ENCODE measurements at regions not wholly inside any gene's neighbourhood (a gene's known extent, or its start where the extent isn't known, plus 50 kb on each side); places are given as distances from the start of the nearest gene placed in this dataset.

DNA sequence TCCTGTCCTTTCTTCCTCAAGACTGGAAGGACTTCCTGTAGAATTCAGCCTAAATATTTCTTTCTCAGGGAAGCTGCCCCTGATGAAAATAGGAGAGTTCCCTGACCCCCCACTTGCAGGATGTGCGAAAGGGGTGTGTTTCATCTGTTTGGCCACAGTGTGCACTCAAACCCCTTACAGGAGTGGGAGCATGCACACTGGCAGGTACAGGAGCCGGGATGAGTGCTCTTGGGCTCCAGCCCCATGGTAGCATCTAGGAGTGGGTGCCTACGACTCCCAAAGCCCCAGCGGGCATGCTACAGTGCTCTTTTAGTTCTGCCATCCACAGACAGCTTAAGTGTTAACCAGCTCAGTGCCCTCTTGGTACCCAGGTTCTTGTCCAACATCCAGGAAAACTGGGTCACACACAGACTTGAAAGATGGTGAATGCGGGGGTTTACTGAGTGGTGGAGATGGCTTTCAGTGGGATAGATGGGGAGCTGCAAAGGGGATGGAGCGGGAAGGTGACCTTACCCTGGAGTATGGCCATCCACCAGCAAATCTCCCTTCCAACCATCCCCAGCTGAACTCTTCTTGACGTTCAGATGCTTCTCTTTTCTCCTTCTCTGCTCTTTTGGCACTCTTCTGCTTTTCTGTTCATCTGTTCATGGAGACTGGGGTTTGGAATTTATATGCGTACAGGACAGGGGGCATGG lies 295.0 kb upstream of the NCKAP5 start:
- no peaks in the 10 kb centered on the region for H3K4me1 ChIP-seq
- peaks cover 0 to 8% (median 0%) of the 10 kb centered on the region in 4 donors for H3K27me3 ChIP-seq
- no peak overlapping the region for H3K27ac ChIP-seq (replicated peaks in 1 of 4)
- H3K4me3 ChIP-seq, result no peak overlapping the region
- DNase-seq (ENCODE audit: extremely low spot score), result peak; percentile 90
- intact Hi-C loops (cut with DNase I), result no loop called here
- 88% methylated on average over 8 of the region's 8 CpGs for WGBS
- no peaks in the 10 kb centered on the region for H3K9me3 ChIP-seq
- H3K36me3 ChIP-seq, result no peaks in the 10 kb centered on the region
- TF ChIP-seq, protein P1, sequence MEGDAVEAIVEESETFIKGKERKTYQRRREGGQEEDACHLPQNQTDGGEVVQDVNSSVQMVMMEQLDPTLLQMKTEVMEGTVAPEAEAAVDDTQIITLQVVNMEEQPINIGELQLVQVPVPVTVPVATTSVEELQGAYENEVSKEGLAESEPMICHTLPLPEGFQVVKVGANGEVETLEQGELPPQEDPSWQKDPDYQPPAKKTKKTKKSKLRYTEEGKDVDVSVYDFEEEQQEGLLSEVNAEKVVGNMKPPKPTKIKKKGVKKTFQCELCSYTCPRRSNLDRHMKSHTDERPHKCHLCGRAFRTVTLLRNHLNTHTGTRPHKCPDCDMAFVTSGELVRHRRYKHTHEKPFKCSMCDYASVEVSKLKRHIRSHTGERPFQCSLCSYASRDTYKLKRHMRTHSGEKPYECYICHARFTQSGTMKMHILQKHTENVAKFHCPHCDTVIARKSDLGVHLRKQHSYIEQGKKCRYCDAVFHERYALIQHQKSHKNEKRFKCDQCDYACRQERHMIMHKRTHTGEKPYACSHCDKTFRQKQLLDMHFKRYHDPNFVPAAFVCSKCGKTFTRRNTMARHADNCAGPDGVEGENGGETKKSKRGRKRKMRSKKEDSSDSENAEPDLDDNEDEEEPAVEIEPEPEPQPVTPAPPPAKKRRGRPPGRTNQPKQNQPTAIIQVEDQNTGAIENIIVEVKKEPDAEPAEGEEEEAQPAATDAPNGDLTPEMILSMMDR (IDR thresholded peaks at IDR 0.05), result no peak
- TF ChIP-seq EP300 (IDR thresholded peaks at IDR 0.05), result no peak
- TF ChIP-seq POLR2A (IDR thresholded peaks at IDR 0.05; ENCODE audit: low read depth), result no peak
- no peak for TF ChIP-seq POLR2AphosphoS5 (IDR thresholded peaks at IDR 0.05)

DNA sequence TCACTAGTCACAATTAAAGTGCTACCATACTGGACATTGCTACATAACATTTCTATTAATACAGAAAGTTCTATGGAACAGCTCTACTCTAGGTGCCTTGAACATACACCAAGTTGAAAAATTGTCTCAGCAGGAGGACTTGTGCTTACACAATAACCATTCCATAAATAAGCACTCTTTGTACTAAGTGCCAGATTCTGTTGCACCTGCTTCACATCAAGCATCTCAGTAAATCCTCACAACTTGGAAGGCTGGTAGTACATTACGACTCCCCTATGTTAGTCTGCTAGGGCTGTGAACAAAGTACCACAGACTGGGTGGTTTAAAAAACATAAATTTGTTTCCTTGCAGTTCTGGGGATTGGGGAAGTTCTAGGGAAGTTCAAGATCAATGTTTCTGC lies 296.9 kb upstream of the NCKAP5 start:
- H3K27ac ChIP-seq (replicated peaks in 1 of 4), result no peak overlapping the region
- 76% methylated on average over 1 of the region's 1 CpG for WGBS
- no peak overlapping the region for H3K4me3 ChIP-seq
- intact Hi-C loops (cut with DNase I), result no loop called here
- no peaks in the 10 kb centered on the region for H3K36me3 ChIP-seq
- H3K27me3 ChIP-seq, result peaks cover 0 to 8% (median 0%) of the 10 kb centered on the region in 4 donors
- no peaks in the 10 kb centered on the region for H3K9me3 ChIP-seq
- no peaks in the 10 kb centered on the region for H3K4me1 ChIP-seq
- no peak for DNase-seq (ENCODE audit: extremely low spot score)
- TF ChIP-seq POLR2A (IDR thresholded peaks at IDR 0.05; ENCODE audit: low read depth) (no peak), POLR2AphosphoS5 (IDR thresholded peaks at IDR 0.05) (no peak), EP300 (IDR thresholded peaks at IDR 0.05) (no peak)
- TF ChIP-seq, protein P1 (IDR thresholded peaks at IDR 0.05), result no peak

DNA sequence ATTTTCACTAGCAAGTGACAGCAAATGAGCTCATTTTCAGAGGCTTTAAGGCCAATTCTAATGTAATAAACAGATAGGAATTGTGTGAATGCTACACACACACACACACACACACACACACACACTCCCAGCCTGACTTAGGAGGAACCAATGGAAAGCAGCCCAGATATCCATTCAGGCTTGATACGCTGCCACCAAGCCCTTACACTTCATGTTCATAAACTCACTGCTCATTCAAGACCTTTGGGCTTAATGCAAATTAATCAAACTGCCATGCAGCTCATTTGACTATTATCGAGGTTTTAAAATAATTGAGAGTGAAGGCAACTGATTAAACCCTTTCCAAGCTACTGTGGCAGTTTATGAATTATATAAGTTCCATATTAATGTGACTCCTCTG lies 298.9 kb upstream of the NCKAP5 start:
- intact Hi-C loops (cut with DNase I), result no loop called here
- no peaks in the 10 kb centered on the region for H3K4me1 ChIP-seq
- no peaks in the 10 kb centered on the region for H3K36me3 ChIP-seq
- no peak overlapping the region for H3K4me3 ChIP-seq
- DNase-seq (ENCODE audit: extremely low spot score), result no peak
- no peak overlapping the region for H3K27ac ChIP-seq (replicated peaks in 1 of 4)
- TF ChIP-seq POLR2AphosphoS5 (IDR thresholded peaks at IDR 0.05) (no peak), POLR2A (IDR thresholded peaks at IDR 0.05; ENCODE audit: low read depth) (no peak), EP300 (IDR thresholded peaks at IDR 0.05) (no peak)
- TF ChIP-seq, protein P1 (IDR thresholded peaks at IDR 0.05), result no peak
- H3K9me3 ChIP-seq, result no peaks in the 10 kb centered on the region
- WGBS, result 69% methylated on average over 2 of the region's 2 CpGs
- H3K27me3 ChIP-seq, result peaks cover 0 to 8% (median 0%) of the 10 kb centered on the region in 4 donors

DNA sequence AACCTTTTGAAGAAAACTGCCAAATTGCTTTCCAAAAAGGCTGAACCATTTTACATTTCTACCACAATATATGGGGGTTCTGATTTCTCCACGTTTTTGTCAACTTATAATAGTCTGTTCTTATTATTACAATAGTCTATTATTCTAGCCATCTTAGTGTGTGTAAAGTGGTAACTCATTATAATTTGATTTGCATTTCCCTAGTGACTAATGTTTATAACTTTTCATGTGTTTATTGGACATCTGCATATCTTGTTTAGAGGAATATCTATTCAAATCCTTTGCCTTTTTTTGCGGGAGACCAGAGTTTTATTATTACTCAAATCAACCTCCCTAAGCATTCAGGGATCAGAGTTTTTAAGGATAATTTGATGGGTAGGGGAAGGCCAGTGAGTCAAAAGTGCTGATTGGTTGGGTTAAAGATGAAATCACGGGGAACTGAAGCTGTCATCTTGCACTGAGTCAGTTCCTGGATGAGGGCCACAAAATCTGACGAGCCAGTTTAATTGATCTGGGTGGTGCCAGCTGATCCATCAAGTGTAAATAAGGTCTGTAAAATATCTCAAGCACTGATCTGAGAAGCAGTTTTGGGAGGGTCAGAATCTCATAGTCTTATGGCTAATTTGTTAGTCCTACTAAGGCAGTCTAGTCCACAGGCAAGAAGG lies 303.4 kb upstream of the NCKAP5 start:
- Histone ChIP-seq H3K36me3 (no peaks in the 10 kb centered on the region), H3K4me3 (no peak overlapping the region), H3K9me3 (no peaks in the 10 kb centered on the region), H3K27ac (replicated peaks in 1 of 4) (no peak overlapping the region), H3K27me3 (no peaks in the 10 kb centered on the region), H3K4me1 (no peaks in the 10 kb centered on the region)
- intact Hi-C loops (cut with DNase I), result no loop called here
- TF ChIP-seq, protein P1 (IDR thresholded peaks at IDR 0.05), result no peak
- no peak for TF ChIP-seq POLR2AphosphoS5 (IDR thresholded peaks at IDR 0.05)
- TF ChIP-seq EP300 (IDR thresholded peaks at IDR 0.05), result no peak
- TF ChIP-seq POLR2A (IDR thresholded peaks at IDR 0.05; ENCODE audit: low read depth), result no peak
- DNase-seq (ENCODE audit: extremely low spot score), result no peak
- 82% methylated on average over 4 of the region's 4 CpGs for WGBS

Measured in esophagus muscularis mucosa (tissue), 4 donors.